GM06990 (cell line): ENCODE measurements at regions not wholly inside any gene's neighbourhood (a gene's known extent, or its start where the extent isn't known, plus 50 kb on each side); places are given as distances from the start of the nearest gene placed in this dataset.

ENCODE experiments used
- DNase-seq: peaks from one replicate; pipeline ENCODE4 v3.0.0-alpha.2; 2011; ENCODE audit not compliant: insufficient read length; ENCODE audit errors: extremely low read depth
- H3K27me3 ChIP-seq: replicated peaks from 2 replicates; pipeline ENCODE4 v1.6.0; 2011; ENCODE audit warnings: low read length; ENCODE audit not compliant: control insufficient read depth, insufficient read depth
- H3K36me3 ChIP-seq: 2 replicates; pipeline ENCODE4 v1.5.1; 2011; ENCODE audit warnings: low read length; ENCODE audit not compliant: control insufficient read depth, insufficient read depth
- H3K4me3 ChIP-seq: replicated peaks from 2 replicates; pipeline ENCODE4 v1.5.1; 2011; ENCODE audit warnings: low read depth, mild to moderate bottlenecking, control low read depth, low read length
- TF ChIP-seq, protein P1 (sequence below): IDR thresholded peaks from 2 replicates; pipeline ENCODE4 v1.5.1; 2011; ENCODE audit warnings: low read length, control low read depth, mild to moderate bottlenecking, inconsistent platforms; ENCODE audit not compliant: insufficient read depth, poor library complexity, severe bottlenecking

DNA sequence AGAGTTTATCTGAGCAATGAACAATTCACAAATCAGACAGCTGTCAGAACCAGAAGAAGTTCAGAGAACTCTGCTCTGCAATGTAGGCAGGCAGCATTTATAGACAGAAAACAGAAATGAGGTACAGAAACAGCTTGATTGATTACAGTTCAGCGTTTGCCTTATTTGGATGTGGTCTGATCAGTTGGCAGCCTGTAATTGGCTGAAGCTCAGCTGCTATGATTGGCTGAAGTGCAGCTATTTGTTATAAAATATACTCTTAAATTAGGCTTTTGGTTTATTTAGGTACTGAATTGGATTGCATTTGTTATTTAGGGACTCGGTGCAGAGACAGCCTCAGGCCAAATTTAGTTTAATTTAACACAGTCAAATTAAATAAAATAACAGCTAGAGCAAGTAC, 85.8 kb upstream of the JAZF1 start:
- no peaks in the 10 kb centered on the region for H3K36me3 ChIP-seq
- no peaks in the 10 kb centered on the region; the same call in 1 of the 2 replicates for H3K27me3 ChIP-seq
- H3K4me3 ChIP-seq = no peak overlapping the region
- TF ChIP-seq, protein P1, sequence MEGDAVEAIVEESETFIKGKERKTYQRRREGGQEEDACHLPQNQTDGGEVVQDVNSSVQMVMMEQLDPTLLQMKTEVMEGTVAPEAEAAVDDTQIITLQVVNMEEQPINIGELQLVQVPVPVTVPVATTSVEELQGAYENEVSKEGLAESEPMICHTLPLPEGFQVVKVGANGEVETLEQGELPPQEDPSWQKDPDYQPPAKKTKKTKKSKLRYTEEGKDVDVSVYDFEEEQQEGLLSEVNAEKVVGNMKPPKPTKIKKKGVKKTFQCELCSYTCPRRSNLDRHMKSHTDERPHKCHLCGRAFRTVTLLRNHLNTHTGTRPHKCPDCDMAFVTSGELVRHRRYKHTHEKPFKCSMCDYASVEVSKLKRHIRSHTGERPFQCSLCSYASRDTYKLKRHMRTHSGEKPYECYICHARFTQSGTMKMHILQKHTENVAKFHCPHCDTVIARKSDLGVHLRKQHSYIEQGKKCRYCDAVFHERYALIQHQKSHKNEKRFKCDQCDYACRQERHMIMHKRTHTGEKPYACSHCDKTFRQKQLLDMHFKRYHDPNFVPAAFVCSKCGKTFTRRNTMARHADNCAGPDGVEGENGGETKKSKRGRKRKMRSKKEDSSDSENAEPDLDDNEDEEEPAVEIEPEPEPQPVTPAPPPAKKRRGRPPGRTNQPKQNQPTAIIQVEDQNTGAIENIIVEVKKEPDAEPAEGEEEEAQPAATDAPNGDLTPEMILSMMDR = no peak
- DNase-seq = no peak

DNA sequence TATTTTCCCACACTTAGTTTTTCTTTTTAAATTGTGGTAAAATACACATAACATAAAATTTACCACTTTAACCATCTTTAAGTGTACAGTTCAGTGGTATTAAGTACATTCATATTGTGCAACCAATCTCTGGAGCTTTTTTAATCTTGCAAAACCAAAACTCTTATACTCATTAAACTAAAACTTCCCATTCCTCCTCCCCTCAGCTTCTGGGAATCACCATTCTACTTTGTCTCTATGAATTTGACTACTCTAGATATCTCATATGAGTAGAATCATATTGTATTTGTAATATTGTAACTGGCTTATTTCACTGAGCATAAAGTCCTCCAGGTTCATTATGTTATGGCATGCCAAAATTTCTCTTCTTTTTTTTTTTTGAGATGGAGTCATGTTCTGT, 86.4 kb upstream of the JAZF1 start:
- TF ChIP-seq, protein P1 = no peak
- DNase-seq = no peak
- H3K36me3 ChIP-seq = no peaks in the 10 kb centered on the region
- H3K27me3 ChIP-seq = no peaks in the 10 kb centered on the region
- no peak overlapping the region for H3K4me3 ChIP-seq

DNA sequence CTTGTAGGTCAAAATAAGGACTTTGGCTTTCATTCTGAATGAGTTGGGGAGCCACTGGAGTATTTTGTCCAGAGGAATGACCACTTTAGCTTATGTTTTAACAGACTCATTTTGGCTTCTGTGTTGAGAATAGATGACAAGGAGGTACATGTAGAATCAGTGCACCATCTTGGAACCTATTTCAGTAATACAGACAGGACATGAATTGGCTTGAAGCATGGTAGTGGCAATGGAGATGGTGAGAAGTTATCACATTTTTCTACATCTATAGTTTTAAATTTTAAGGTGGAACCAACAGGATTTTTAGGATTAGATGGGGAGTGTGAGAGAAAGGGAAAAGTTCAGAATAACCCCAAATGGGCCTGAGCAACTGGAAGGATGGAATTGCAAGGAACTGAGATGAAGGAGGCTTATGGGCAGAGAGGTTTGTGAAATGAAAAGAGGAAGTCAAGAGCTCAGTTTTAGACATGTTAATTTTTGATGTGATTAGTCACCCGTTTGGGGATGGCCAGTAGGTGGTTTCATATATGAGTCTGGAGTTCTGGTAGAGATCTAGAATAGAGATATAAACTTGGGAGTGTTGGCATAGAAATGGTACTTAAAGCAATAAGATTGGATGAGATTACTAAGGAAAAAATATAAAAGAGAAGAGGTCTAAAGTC, 89.2 kb upstream of the JAZF1 start:
- H3K27me3 ChIP-seq = no peaks in the 10 kb centered on the region
- TF ChIP-seq, protein P1 = no peak
- no peaks in the 10 kb centered on the region for H3K36me3 ChIP-seq
- DNase-seq = no peak
- H3K4me3 ChIP-seq = no peak overlapping the region

DNA sequence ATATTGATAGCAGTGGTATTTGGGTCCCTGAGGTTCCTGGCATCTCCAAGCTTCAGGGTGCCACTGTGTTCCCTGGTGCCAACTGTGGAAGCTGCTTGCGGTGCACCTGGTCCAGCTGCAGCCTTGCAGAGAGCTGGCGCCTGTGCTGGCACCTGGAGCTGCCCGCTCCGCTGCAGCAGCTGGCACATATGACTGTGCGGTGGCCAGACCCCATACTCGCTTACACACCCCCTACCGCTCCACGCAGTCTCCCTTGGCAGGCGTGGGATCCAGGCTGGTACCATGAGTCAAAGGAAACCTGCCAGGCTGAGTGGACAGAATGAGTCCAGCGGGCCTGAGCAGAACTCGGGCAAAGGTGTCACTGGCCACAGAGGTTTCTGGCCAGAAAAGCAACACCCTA, 89.9 kb upstream of the JAZF1 start:
- Histone ChIP-seq H3K4me3 (no peak overlapping the region), H3K27me3 (no peaks in the 10 kb centered on the region), H3K36me3 (no peaks in the 10 kb centered on the region)
- TF ChIP-seq, protein P1 = no peak
- no peak for DNase-seq

DNA sequence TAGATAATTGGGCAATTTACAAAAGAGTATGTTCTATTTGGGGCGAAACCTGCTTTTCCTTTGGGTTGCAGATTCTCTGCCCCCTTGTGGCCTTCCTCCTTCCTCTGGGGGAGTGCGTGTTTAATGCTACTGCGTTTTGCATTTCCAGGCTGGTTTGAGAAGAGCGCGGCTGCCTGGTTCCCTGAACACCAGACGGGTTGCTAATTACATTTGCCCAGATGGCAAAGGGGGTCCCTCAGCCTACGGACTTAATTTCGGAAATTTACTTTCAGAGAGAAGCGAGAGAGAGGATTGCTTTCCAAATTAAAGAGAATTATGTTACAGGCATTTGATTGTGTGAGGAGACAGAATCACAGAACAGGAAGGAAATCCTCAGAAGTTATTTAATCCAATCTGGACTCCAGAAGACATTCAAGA, 91.9 kb upstream of the JAZF1 start:
- DNase-seq = no peak

More for the DNA sequence above, 91.9 kb upstream of the JAZF1 start:
- no peak overlapping the region for H3K4me3 ChIP-seq
- H3K27me3 ChIP-seq = no peaks in the 10 kb centered on the region
- TF ChIP-seq, protein P1 = peak; percentile 43
- no peaks in the 10 kb centered on the region for H3K36me3 ChIP-seq
